GM18951 (cell line): ENCODE measurements at regions not wholly inside any gene's neighbourhood (a gene's known extent, or its start where the extent isn't known, plus 50 kb on each side); places are given as distances from the start of the nearest gene placed in this dataset.

Source experiments
- POLR2A ChIP-seq: IDR thresholded peaks from 4 replicates; pipeline ENCODE4 v1.6.1; 2011; ENCODE audit warnings: mild to moderate bottlenecking; ENCODE audit not compliant: insufficient read length, insufficient read depth; ENCODE audit errors: extremely low read depth
- in situ Hi-C: fragments of 300-500 bp; cut with MboI; formaldehyde crosslinking; loops from one replicate; pipeline ENCODE4 v1.12.0; 2022; ENCODE audit warnings: low sequenced_read_pairs, mixed read lengths, inconsistent platforms; ENCODE audit not compliant: unreplicated experiment

- in situ Hi-C loops = no loop called here
- TF ChIP-seq POLR2A = no peak
Measured at GRCh38 chr2:176963568-176964287, 248.9 kb upstream of the HNRNPA3 start.

GRCh38 chr2:176967911-176968450 is 244.6 kb upstream of the HNRNPA3 start:
- in situ Hi-C loops = no loop called here
- no peak for TF ChIP-seq POLR2A

- no peak for TF ChIP-seq POLR2A
- in situ Hi-C loops = no loop called here
Measured at GRCh38 chr2:176969642-176970359, 242.8 kb upstream of the HNRNPA3 start.

GRCh38 chr2:176976736-176977685 is 235.6 kb upstream of the HNRNPA3 start:
- in situ Hi-C loops = no loop called here
- no peak for TF ChIP-seq POLR2A

GRCh38 chr2:176978921-176979320 is 233.7 kb upstream of the HNRNPA3 start:
- no peak for TF ChIP-seq POLR2A
- in situ Hi-C loops = no loop called here

GRCh38 chr2:176979981-176980710 is 232.4 kb upstream of the HNRNPA3 start:
- TF ChIP-seq POLR2A = no peak
- in situ Hi-C loops = no loop called here

GRCh38 chr2:176984987-176985386 is 227.6 kb upstream of the HNRNPA3 start:
- in situ Hi-C loops = no loop called here
- no peak for TF ChIP-seq POLR2A

- TF ChIP-seq POLR2A = no peak
- in situ Hi-C loops = no loop called here
Measured at GRCh38 chr2:176985871-176986270, 226.7 kb upstream of the HNRNPA3 start.

GRCh38 chr2:176986487-176986886 is 226.1 kb upstream of the HNRNPA3 start:
- in situ Hi-C loops = no loop called here
- no peak for TF ChIP-seq POLR2A

GRCh38 chr2:176991411-176991810 is 221.2 kb upstream of the HNRNPA3 start:
- in situ Hi-C loops = no loop called here
- no peak for TF ChIP-seq POLR2A

GRCh38 chr2:176997074-176997791 is 215.4 kb upstream of the HNRNPA3 start:
- in situ Hi-C loops = no loop called here
- no peak for TF ChIP-seq POLR2A

- no peak for TF ChIP-seq POLR2A
- in situ Hi-C loops = no loop called here
Measured at GRCh38 chr2:176997792-176998169, 214.8 kb upstream of the HNRNPA3 start.
